Esophagus squamous epithelium (tissue), 5 donors: ENCODE measurements at regions not wholly inside any gene's neighbourhood (a gene's known extent, or its start where the extent isn't known, plus 50 kb on each side); places are given as distances from the start of the nearest gene placed in this dataset.
"Not testable (repeated sequence)": the region's sequence is repeated elsewhere in the genome, so short reads cannot be mapped to it uniquely, and the experiment has no call there.

Source experiments
- DNase-seq: peaks from one replicate; lab custom pipeline; 2025; lab: John Stamatoyannopoulos, UW
- H3K27ac ChIP-seq, 4 donors: fragments of 200-600 bp; sonication (generic); one replicate each; pipeline ENCODE4 v1.5.1; 2016 to 2019; ENCODE audit warnings: mild to moderate bottlenecking in 1 of 4
- H3K27me3 ChIP-seq, 4 donors: fragments of 200-600 bp; sonication (generic); 1 replicate in 3 of 4; 2 replicates in 1 of 4; pipeline versions ENCODE4 v1.5.1 to v1.6.0; 2017 to 2021; ENCODE audit warnings: antibody characterized with exemption in 1 of 4
- H3K36me3 ChIP-seq, 3 donors: fragments of 200-600 bp; sonication (generic); one replicate each; pipeline ENCODE4 v1.5.1; 2016 to 2019
- H3K4me1 ChIP-seq, 3 donors: fragments of 200-600 bp; sonication (generic); one replicate each; pipeline ENCODE4 v1.5.1; 2017 to 2019
- H3K4me3 ChIP-seq, 4 donors: fragments of 200-600 bp; sonication (generic); 1 replicate in 3 of 4; 2 replicates in 1 of 4; pipeline ENCODE4 v1.5.1; 2016 to 2019; ENCODE audit warnings: mild to moderate bottlenecking in 2 of 4, moderate library complexity in 1 of 4
- H3K9me3 ChIP-seq, 3 donors: fragments of 200-600 bp; sonication (generic); one replicate each; pipeline ENCODE4 v1.5.1; 2016 to 2019
- CTCF ChIP-seq, 6 experiments: fragments of 450-650 bp in 4 of 6; fragments of 200-600 bp in 2 of 6; sonication (generic) in 2 of 6; IDR thresholded peaks; one replicate each; pipeline ENCODE4 v1.5.1; 2016 to 2019; ENCODE audit warnings: antibody characterized with exemption in 6 of 6, mild to moderate bottlenecking in 4 of 6, moderate library complexity in 4 of 6
- POLR2A ChIP-seq, 4 donors: fragments of 450-650 bp; IDR thresholded peaks; one replicate each; pipeline ENCODE4 v1.6.1; 2017; ENCODE audit warnings: antibody characterized with exemption in 4 of 4, mild to moderate bottlenecking in 4 of 4, moderate library complexity in 3 of 4
- WGBS, 2 donors: methylation state at CpG; one replicate each; pipeline ENCODE4 v1.1.5; 2018; 5-methylcytosine and 5-hydroxymethylcytosine counted together
- intact Hi-C: fragments of 100-400 bp; cut with DNase I; formaldehyde crosslinking; loops from one replicate; pipeline ENCODE4 v1.15.0; 2022
- donor health status: DM: yes; HTN: yes; CAD: no.

- Histone ChIP-seq H3K9me3 (no peaks in the 10 kb centered on the region), H3K27me3 (no peaks in the 10 kb centered on the region), H3K36me3 (no peaks in the 10 kb centered on the region), H3K27ac (no peak overlapping the region), H3K4me1 (no peaks in the 10 kb centered on the region), H3K4me3 (no peak overlapping the region)
- 33 to 34% methylated on average over 2 of the region's 2 CpGs for WGBS, 2 donors
- DNase-seq, result no peak
- intact Hi-C loops, result no loop called here
- TF ChIP-seq POLR2A (IDR thresholded peaks at IDR 0.05) (no peak), CTCF (IDR thresholded peaks at IDR 0.05) (no peak)
Observed at GRCh38 chr2:58702302-58702885, 461.3 kb upstream of the FANCL start.

DNA sequence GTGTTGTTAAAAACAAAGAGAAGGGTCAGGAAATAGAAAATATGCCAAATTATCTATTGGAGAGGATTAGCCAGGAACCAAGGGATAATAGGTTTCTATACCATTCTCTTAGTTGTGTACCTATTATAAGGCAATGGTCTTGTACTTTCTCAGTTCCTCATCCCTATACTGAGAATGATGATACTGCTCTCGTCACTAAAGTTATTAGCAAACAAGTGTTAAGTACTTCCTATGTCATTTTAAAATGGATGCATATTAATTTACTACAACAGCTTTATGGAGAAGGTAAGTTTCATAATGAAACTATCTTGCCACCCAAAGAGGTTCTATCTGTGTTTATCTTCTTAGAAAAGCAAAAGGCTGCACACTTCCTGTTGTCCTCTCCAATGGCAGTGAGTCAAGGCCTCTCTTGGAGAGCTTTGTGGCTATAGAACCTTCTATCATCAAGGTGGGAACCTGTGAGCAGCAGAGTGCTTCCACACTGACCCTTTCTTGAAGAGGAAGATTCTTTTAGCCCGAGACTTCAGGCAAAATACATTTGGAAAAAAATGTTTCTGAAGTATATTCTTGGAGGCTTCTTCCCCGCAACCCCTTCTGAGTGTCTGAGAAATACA, 460.7 kb upstream of the FANCL start:
- WGBS, 2 donors, result 55 to 70% methylated on average over 3 of the region's 3 CpGs
- no peak for DNase-seq
- no peaks in the 10 kb centered on the region for H3K4me1 ChIP-seq
- intact Hi-C loops, result no loop called here
- H3K4me3 ChIP-seq, result no peak overlapping the region
- H3K9me3 ChIP-seq, result no peaks in the 10 kb centered on the region
- no peaks in the 10 kb centered on the region for H3K36me3 ChIP-seq
- H3K27ac ChIP-seq, result no peak overlapping the region
- H3K27me3 ChIP-seq, result no peaks in the 10 kb centered on the region
- no peak for TF ChIP-seq CTCF (IDR thresholded peaks at IDR 0.05)
- no peak for TF ChIP-seq POLR2A (IDR thresholded peaks at IDR 0.05)

DNA sequence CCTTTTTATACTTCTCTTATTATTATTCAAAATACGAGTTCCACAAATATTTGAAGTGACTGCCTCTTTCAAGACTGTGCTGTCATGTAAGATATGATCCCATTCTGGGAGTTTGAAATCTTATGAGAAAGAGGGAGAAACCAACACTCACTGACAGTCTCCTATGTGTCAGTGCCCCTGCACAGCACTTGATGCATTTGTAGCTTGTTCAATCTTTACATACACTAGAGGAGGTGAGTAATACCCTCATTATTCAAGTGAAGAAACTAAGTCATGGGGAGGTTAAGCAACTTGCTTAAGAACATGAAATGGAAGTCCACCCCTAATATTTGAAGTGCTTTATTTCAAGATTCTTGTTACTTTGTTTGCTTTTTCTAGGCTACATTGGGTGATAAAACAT, 459.5 kb upstream of the FANCL start:
- Histone ChIP-seq H3K27me3 (no peaks in the 10 kb centered on the region), H3K36me3 (no peaks in the 10 kb centered on the region), H3K27ac (no peak overlapping the region), H3K4me1 (no peaks in the 10 kb centered on the region), H3K9me3 (no peaks in the 10 kb centered on the region), H3K4me3 (no peak overlapping the region)
- no peak for TF ChIP-seq POLR2A (IDR thresholded peaks at IDR 0.05)
- DNase-seq, result no peak
- intact Hi-C loops, result no loop called here
- WGBS, 2 donors, result 30 to 39% methylated on average over 1 of the region's 1 CpG

DNA sequence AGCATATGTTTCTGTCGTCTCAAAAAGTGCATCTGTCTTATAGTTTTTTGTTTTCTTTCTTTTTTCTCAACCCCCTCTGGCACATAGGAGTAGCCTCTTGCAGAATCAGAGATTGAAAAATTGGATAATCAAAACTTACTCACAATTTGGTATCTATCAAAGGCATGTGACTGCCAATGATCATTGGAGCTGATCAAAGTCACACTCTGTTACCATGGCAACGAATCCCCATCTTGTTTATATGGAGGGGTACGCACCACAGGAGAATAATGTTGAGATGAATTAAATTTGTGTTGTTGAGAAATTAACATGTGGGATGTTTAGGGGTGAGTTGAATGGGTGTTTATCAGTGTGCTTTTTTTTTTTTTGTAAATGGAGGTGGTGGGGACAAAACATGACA, 458.3 kb upstream of the FANCL start:
- Histone ChIP-seq H3K36me3 (no peaks in the 10 kb centered on the region), H3K9me3 (no peaks in the 10 kb centered on the region), H3K4me3 (no peak overlapping the region), H3K4me1 (no peaks in the 10 kb centered on the region), H3K27ac (no peak overlapping the region), H3K27me3 (no peaks in the 10 kb centered on the region)
- TF ChIP-seq POLR2A (IDR thresholded peaks at IDR 0.05) (no peak), CTCF (IDR thresholded peaks at IDR 0.05) (no peak)
- intact Hi-C loops, result no loop called here
- 43 to 55% methylated on average over 3 of the region's 3 CpGs for WGBS, 2 donors
- no peak for DNase-seq

- Histone ChIP-seq H3K36me3 (no peaks in the 10 kb centered on the region), H3K27ac (no peak overlapping the region), H3K4me1 (no peaks in the 10 kb centered on the region), H3K9me3 (no peaks in the 10 kb centered on the region), H3K27me3 (no peaks in the 10 kb centered on the region), H3K4me3 (no peak overlapping the region)
- WGBS, 2 donors, result 60 to 65% methylated on average over 4 of the region's 4 CpGs
- no peak for DNase-seq
- TF ChIP-seq CTCF (IDR thresholded peaks at IDR 0.05) (no peak), POLR2A (IDR thresholded peaks at IDR 0.05) (no peak)
- intact Hi-C loops, result no loop called here
Observed at GRCh38 chr2:58698620-58699019, 457.5 kb upstream of the FANCL start.

- H3K4me3 ChIP-seq, H3K4me1 ChIP-seq, DNase-seq, intact Hi-C loops, H3K9me3 ChIP-seq, H3K27me3 ChIP-seq, H3K36me3 ChIP-seq, H3K27ac ChIP-seq: not testable (repeated sequence)
- 92 to 96% methylated on average over 2 of the region's 2 CpGs for WGBS, 2 donors
Observed at GRCh38 chr2:58694114-58694513, 453.0 kb upstream of the FANCL start.

- H3K4me1 ChIP-seq, H3K36me3 ChIP-seq, intact Hi-C loops, H3K4me3 ChIP-seq, H3K27ac ChIP-seq, H3K27me3 ChIP-seq, H3K9me3 ChIP-seq, DNase-seq: not testable (repeated sequence)
- WGBS, 2 donors, result 62 to 65% methylated on average over 2 of the region's 2 CpGs
Observed at GRCh38 chr2:58691041-58691440, 449.9 kb upstream of the FANCL start.
